Sigmoid colon (tissue), 6 donors: ENCODE measurements at regions not wholly inside any gene's neighbourhood (a gene's known extent, or its start where the extent isn't known, plus 50 kb on each side); places are given as distances from the start of the nearest gene placed in this dataset.

Experiments
- DNase-seq: peaks from one replicate; pipeline ENCODE4 v3.0.0-alpha.2; 2019
- H3K27ac ChIP-seq, 4 donors: fragments of 200-600 bp; sonication (generic); one replicate each; pipeline ENCODE4 v1.5.1; 2016 to 2019; ENCODE audit warnings: mild to moderate bottlenecking in 1 of 4
- H3K27me3 ChIP-seq, 3 donors: fragments of 200-600 bp; sonication (generic); one replicate each; pipeline ENCODE4 v1.5.1; 2019; ENCODE audit warnings: mild to moderate bottlenecking in 1 of 3
- H3K36me3 ChIP-seq, 4 donors: fragments of 200-600 bp; sonication (generic); one replicate each; pipeline ENCODE4 v1.5.1; 2016 to 2019
- H3K4me1 ChIP-seq, 4 donors: fragments of 200-600 bp; sonication (generic); one replicate each; pipeline ENCODE4 v1.5.1; 2017 to 2019
- H3K4me3 ChIP-seq, 4 donors: fragments of 200-600 bp; sonication (generic); one replicate each; pipeline ENCODE4 v1.5.1; 2017 to 2019; ENCODE audit warnings: mild to moderate bottlenecking in 2 of 4, moderate library complexity in 1 of 4
- H3K9me3 ChIP-seq, 4 donors: fragments of 200-600 bp in 3 of 4; sonication (generic) in 3 of 4; one replicate each; pipeline versions ENCODE4 v1.5.1 to v1.6.1; 2013 to 2019
- CTCF ChIP-seq, 4 experiments: fragments of 450-650 bp in 3 of 4; fragments of 200-600 bp in 1 of 4; IDR thresholded peaks; one replicate each; pipeline ENCODE4 v1.5.1; 2016 to 2019; ENCODE audit warnings: antibody characterized with exemption in 4 of 4, mild to moderate bottlenecking in 3 of 4, moderate library complexity in 2 of 4
- EP300 ChIP-seq, 4 donors: sonication (generic); formaldehyde crosslinking; IDR thresholded peaks; one replicate each; pipeline ENCODE4 v1.6.1; 2017; ENCODE audit warnings: antibody characterized with exemption in 4 of 4
- POLR2A ChIP-seq, 2 donors: fragments of 450-650 bp; IDR thresholded peaks; one replicate each; pipeline ENCODE4 v1.6.1; 2016; ENCODE audit warnings: antibody characterized with exemption in 2 of 2, mild to moderate bottlenecking in 2 of 2, moderate library complexity in 2 of 2
- POLR2AphosphoS5 ChIP-seq, 4 donors: sonication (generic); formaldehyde crosslinking; IDR thresholded peaks; one replicate each; pipeline ENCODE4 v1.6.1; 2017; ENCODE audit warnings: antibody characterized with exemption in 4 of 4
- WGBS, 2 donors: extraction: QIAGEN DNeasy Blood & Tissue Kit; methylation state at CpG; one replicate each; pipeline ENCODE4 v1.1.7; 2013; 5-methylcytosine and 5-hydroxymethylcytosine counted together
- intact Hi-C: fragments of 100-400 bp; cut with DNase I; formaldehyde crosslinking; loops from one replicate; pipeline ENCODE4 v1.15.1; 2023
- donor health status: healthy with polysubstance abuse.
- donor health status: healthy.

GRCh38 chr12:11524446-11524845 is 125.0 kb upstream of the ETV6 start:
- Histone ChIP-seq H3K27ac (no peak overlapping the region), H3K9me3 (no peaks in the 10 kb centered on the region), H3K4me3 (no peak overlapping the region), H3K4me1 (no peaks in the 10 kb centered on the region), H3K27me3 (no peaks in the 10 kb centered on the region), H3K36me3 (no peaks in the 10 kb centered on the region)
- TF ChIP-seq CTCF (IDR thresholded peaks at IDR 0.05), result no peak
- TF ChIP-seq EP300 (IDR thresholded peaks at IDR 0.05), result no peak
- no peak for TF ChIP-seq POLR2A (IDR thresholded peaks at IDR 0.05)
- no peak for TF ChIP-seq POLR2AphosphoS5 (IDR thresholded peaks at IDR 0.05)
- intact Hi-C loops, result no loop called here
- no peak for DNase-seq
- WGBS, 2 donors, result 66 to 75% methylated on average over 1 of the region's 1 CpG

DNA sequence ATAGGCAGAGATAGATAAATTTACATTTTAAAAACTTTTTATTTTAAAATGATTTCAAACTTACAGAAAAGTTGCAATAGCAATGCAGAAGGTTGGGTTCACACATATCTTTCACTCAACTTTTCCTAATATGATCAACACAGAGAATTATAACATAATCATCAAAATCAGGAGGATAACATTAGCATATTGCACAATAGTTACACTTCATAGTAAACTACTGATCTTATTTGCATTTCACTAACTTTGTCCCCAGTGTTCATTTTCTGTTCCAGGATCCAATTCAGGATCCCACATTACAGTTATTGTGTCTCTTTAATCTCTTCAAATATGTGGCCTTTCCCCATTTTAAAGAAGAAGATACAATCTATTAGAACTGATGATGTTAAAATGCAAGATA is 115.4 kb upstream of the ETV6 start:
- DNase-seq, result no peak
- Histone ChIP-seq H3K36me3 (no peaks in the 10 kb centered on the region), H3K4me1 (no peaks in the 10 kb centered on the region), H3K4me3 (no peak overlapping the region), H3K9me3 (no peaks in the 10 kb centered on the region), H3K27ac (no peak overlapping the region), H3K27me3 (no peaks in the 10 kb centered on the region)
- no peak for TF ChIP-seq EP300 (IDR thresholded peaks at IDR 0.05)
- intact Hi-C loops, result no loop called here

GRCh38 chr12:11535127-11535526 is 114.3 kb upstream of the ETV6 start:
- intact Hi-C loops, result no loop called here
- no peaks in the 10 kb centered on the region for H3K27me3 ChIP-seq
- H3K4me3 ChIP-seq, result no peak overlapping the region
- H3K36me3 ChIP-seq, result no peaks in the 10 kb centered on the region
- 90 to 91% methylated on average over 4 of the region's 4 CpGs for WGBS, 2 donors
- no peak overlapping the region for H3K27ac ChIP-seq
- no peaks in the 10 kb centered on the region for H3K4me1 ChIP-seq
- DNase-seq, result no peak
- H3K9me3 ChIP-seq, result no peaks in the 10 kb centered on the region
- no peak for TF ChIP-seq POLR2A (IDR thresholded peaks at IDR 0.05)
- TF ChIP-seq CTCF (IDR thresholded peaks at IDR 0.05), result no peak
- TF ChIP-seq POLR2AphosphoS5 (IDR thresholded peaks at IDR 0.05), result no peak
- TF ChIP-seq EP300 (IDR thresholded peaks at IDR 0.05), result no peak

- 90 to 92% methylated on average over 3 of the region's 3 CpGs for WGBS, 2 donors
- intact Hi-C loops, result no loop called here
- H3K27ac ChIP-seq, result no peak overlapping the region
- H3K27me3 ChIP-seq, result no peaks in the 10 kb centered on the region
- H3K36me3 ChIP-seq, result no peaks in the 10 kb centered on the region
- no peak for DNase-seq
- no peak for TF ChIP-seq POLR2AphosphoS5 (IDR thresholded peaks at IDR 0.05)
- no peak for TF ChIP-seq EP300 (IDR thresholded peaks at IDR 0.05)
- no peak for TF ChIP-seq CTCF (IDR thresholded peaks at IDR 0.05)
- no peak for TF ChIP-seq POLR2A (IDR thresholded peaks at IDR 0.05)
- no peaks in the 10 kb centered on the region for H3K9me3 ChIP-seq
- no peak overlapping the region for H3K4me3 ChIP-seq
- peaks cover 0 to 20% (median 14%) of the 10 kb centered on the region in 4 donors for H3K4me1 ChIP-seq
These were observed 110.3 kb upstream of the ETV6 start for GRCh38 chr12:11539156-11539555.

DNA sequence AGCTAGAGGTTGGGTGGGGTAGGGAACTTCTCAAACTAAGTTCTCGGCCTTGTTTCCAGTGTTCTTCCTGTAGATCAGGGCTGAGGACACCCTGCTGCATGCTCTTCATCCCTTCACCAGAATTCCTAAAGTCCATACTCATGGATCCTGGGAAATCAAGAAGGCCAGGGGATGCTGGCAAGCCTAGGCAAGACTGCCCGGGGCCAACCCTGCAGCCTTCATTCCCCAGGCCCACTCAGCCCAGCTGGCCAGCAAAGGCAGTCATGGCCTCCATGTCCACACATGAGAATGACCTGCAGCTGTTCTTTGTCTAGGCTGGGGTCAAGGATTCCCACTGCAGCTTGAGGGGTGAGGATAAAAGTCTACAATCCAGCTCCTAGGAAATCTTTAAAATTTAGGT is 109.3 kb upstream of the ETV6 start:
- H3K36me3 ChIP-seq, result no peaks in the 10 kb centered on the region
- DNase-seq, result no peak
- H3K9me3 ChIP-seq, result no peaks in the 10 kb centered on the region
- no peaks in the 10 kb centered on the region for H3K27me3 ChIP-seq
- no peak for TF ChIP-seq POLR2AphosphoS5 (IDR thresholded peaks at IDR 0.05)
- no peak for TF ChIP-seq CTCF (IDR thresholded peaks at IDR 0.05)
- TF ChIP-seq POLR2A (IDR thresholded peaks at IDR 0.05), result no peak
- TF ChIP-seq EP300 (IDR thresholded peaks at IDR 0.05), result no peak
- H3K4me3 ChIP-seq, result no peak overlapping the region
- intact Hi-C loops, result no loop called here
- H3K27ac ChIP-seq, result no peak overlapping the region
- H3K4me1 ChIP-seq, result peaks cover 0 to 30% (median 20%) of the 10 kb centered on the region in 4 donors
- 92 to 93% methylated on average over 2 of the region's 2 CpGs for WGBS, 2 donors
